Lower lobe of right lung (tissue), 2 donors: ENCODE measurements at regions not wholly inside any gene's neighbourhood (a gene's known extent, or its start where the extent isn't known, plus 50 kb on each side); places are given as distances from the start of the nearest gene placed in this dataset.

Source experiments
- ATAC-seq, 2 donors: fragments of 200-7000 bp; cut with Tn5 transposase; one replicate each; pipeline ENCODE4 v1.9.1; 2020 to 2022; ENCODE audit warnings: mild to moderate bottlenecking in 2 of 2, moderate library complexity in 2 of 2
- DNase-seq: peaks from one replicate; pipeline ENCODE4 v3.0.0-alpha.2; 2020
- H3K27ac ChIP-seq: fragments of 200-600 bp; one replicate; pipeline ENCODE4 v1.8.0; 2022
- H3K27me3 ChIP-seq: fragments of 200-600 bp; one replicate; pipeline ENCODE4 v1.8.0; 2022; ENCODE audit warnings: low read depth
- H3K36me3 ChIP-seq: fragments of 200-600 bp; one replicate; pipeline ENCODE4 v1.8.0; 2022; ENCODE audit warnings: mild to moderate bottlenecking
- H3K4me1 ChIP-seq: fragments of 200-600 bp; one replicate; pipeline ENCODE4 v1.8.0; 2022
- H3K4me3 ChIP-seq: fragments of 200-600 bp; one replicate; pipeline ENCODE4 v1.8.0; 2022; ENCODE audit warnings: mild to moderate bottlenecking
- H3K9me3 ChIP-seq: fragments of 200-600 bp; one replicate; pipeline ENCODE4 v1.8.0; 2022
- intact Hi-C: fragments of 100-400 bp; cut with DNase I; formaldehyde crosslinking; loops from one replicate; pipeline ENCODE4 v1.11.0; 2022
- TF ChIP-seq, protein P1 (sequence below): fragments of 200-600 bp; IDR thresholded peaks from one replicate; pipeline ENCODE4 v1.8.0; 2022; ENCODE audit warnings: antibody characterized with exemption, mild to moderate bottlenecking
- donor health status: DM: no; HTN: yes; CAD: no; lungs with severe emphysema.

DNA sequence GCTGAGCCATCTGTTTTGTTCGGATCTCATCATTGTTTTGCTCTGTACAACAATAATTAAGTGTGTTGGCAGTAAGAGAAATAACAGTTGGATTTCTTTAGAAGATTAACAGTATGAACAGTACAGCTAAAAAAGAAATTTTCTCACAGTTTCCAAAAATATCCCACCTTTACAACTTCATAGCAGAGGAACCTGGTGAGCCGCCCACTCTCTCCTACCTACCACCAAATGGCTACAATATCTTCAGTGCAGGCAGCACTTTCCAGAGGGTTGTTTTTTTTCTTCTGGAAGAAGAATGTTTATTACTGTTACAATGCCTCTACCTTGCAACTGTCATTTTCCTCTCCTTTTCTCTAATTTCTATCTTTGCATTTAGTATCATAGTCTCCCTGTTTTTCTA lies 1577.5 kb upstream of the PRR20A start:
- H3K27ac ChIP-seq = no peak overlapping the region
- H3K9me3 ChIP-seq = no peaks in the 10 kb centered on the region
- no peaks in the 10 kb centered on the region for H3K4me1 ChIP-seq
- TF ChIP-seq, protein P1, sequence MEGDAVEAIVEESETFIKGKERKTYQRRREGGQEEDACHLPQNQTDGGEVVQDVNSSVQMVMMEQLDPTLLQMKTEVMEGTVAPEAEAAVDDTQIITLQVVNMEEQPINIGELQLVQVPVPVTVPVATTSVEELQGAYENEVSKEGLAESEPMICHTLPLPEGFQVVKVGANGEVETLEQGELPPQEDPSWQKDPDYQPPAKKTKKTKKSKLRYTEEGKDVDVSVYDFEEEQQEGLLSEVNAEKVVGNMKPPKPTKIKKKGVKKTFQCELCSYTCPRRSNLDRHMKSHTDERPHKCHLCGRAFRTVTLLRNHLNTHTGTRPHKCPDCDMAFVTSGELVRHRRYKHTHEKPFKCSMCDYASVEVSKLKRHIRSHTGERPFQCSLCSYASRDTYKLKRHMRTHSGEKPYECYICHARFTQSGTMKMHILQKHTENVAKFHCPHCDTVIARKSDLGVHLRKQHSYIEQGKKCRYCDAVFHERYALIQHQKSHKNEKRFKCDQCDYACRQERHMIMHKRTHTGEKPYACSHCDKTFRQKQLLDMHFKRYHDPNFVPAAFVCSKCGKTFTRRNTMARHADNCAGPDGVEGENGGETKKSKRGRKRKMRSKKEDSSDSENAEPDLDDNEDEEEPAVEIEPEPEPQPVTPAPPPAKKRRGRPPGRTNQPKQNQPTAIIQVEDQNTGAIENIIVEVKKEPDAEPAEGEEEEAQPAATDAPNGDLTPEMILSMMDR = no peak
- no peak overlapping the region for H3K4me3 ChIP-seq
- DNase-seq = no peak
- no peak for ATAC-seq
- intact Hi-C loops = no loop called here
- H3K36me3 ChIP-seq = no peaks in the 10 kb centered on the region
- no peaks in the 10 kb centered on the region for H3K27me3 ChIP-seq

DNA sequence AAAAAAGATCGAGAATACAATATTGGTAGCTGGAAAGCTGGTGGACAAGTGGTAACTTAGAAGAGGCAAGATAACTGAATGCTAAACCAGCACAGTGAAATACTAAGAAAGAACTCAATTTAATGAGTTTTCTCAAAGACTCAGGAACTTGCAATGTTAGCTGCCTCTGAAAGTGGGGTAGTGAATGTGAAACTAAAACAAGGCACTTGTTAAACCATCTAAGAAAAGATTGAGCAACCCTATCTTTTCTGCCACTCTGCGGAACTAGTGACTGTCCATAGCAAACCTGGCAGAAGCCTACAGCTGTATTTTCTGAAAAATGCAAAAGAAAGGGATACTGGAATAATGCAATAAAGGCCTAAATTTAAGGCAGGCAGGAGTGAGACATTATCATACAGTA lies 1574.4 kb upstream of the PRR20A start:
- Histone ChIP-seq H3K36me3 (no peaks in the 10 kb centered on the region), H3K4me1 (no peaks in the 10 kb centered on the region), H3K27me3 (no peaks in the 10 kb centered on the region), H3K4me3 (no peak overlapping the region), H3K9me3 (no peaks in the 10 kb centered on the region), H3K27ac (no peak overlapping the region)
- intact Hi-C loops = no loop called here
- DNase-seq (no peak), ATAC-seq (no peak)
- TF ChIP-seq, protein P1 = no peak

DNA sequence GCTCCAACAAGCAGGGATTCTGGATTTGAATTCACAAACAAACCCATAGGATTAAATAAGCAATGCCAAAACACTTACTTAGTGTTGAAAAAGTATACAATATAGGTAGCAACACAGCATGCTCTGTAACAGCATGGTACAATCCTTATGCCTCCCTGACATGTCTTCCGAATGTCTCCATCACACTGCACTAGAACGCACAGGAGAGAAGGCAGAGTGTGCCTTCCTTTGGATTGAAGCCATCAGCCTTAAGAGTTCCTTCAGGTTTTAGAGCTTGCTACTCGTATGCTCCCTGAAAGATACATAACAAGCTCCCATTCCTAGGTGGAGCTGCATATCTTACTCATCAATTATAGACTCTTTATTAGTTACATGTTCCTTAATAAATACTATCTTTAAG lies 1573.9 kb upstream of the PRR20A start:
- ATAC-seq (no peak), DNase-seq (no peak)
- Histone ChIP-seq H3K9me3 (no peaks in the 10 kb centered on the region), H3K27me3 (no peaks in the 10 kb centered on the region), H3K4me1 (no peaks in the 10 kb centered on the region), H3K27ac (no peak overlapping the region), H3K4me3 (no peak overlapping the region), H3K36me3 (no peaks in the 10 kb centered on the region)
- intact Hi-C loops = no loop called here
- TF ChIP-seq, protein P1 = no peak

DNA sequence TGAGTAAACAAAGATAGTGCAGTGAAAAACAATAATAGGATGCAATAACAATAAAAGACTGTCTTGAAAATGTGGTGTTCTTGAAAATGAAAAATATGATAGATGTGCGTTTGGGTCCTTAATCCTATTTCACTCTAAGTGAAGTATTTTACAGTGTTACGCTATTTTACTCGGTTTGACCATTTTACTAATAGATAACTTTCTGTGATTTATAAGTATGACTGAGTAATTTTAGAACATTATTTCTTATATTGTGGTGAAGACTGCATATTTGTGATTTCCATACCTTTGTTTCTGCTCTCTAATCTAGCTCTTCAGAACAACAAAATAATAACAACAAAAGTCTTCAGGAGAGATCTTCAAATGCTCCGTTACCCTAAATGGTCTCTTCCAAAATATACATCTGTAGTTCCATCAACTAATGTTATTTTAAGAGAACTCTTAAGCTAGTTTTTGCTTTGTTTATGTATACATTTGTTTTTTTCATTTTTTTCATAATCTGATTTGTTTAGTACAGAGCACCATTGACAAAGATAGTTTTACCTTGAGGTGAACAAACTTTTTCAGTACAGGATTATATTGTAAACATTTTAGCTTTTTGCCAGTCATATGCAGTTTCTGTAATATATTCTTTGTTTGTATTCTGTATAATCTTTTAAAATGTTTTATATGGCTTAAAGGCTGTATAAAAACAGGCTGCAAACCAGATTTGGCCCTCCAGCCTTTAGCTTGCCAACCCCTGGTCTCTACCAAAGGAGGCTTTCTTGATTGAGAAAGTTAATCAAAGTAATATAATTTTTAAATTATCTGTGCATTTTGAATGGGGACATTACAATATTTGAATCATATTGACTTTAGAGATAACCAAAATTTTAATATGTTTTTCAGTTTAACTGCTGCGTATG lies 1572.7 kb upstream of the PRR20A start:
- H3K27ac ChIP-seq = no peak overlapping the region
- DNase-seq (no peak), ATAC-seq (no peak)
- no peaks in the 10 kb centered on the region for H3K4me1 ChIP-seq
- no peaks in the 10 kb centered on the region for H3K9me3 ChIP-seq
- H3K36me3 ChIP-seq = no peaks in the 10 kb centered on the region
- H3K27me3 ChIP-seq = no peaks in the 10 kb centered on the region
- no peak overlapping the region for H3K4me3 ChIP-seq
- intact Hi-C loops = no loop called here
- TF ChIP-seq, protein P1 = no peak

DNA sequence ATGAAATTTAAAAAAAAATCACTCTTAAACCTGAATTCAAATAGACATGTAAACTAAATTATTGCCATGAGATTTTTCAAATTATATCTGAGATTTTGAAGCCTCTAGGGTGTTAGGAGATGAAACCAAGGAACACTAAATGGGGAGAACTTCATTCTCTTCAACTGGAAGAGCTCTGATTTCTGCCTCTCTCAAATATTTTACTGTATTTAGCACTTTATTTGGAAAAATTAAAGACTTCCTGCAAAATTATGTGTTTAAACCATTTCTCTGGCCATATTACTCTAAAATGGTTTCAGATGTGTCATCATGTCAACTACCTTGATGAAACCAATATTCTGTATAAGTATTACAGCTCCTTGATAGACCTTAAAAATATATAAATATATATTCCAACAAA lies 1571.6 kb upstream of the PRR20A start:
- Histone ChIP-seq H3K9me3 (no peaks in the 10 kb centered on the region), H3K4me1 (no peaks in the 10 kb centered on the region), H3K27me3 (no peaks in the 10 kb centered on the region), H3K4me3 (no peak overlapping the region), H3K36me3 (no peaks in the 10 kb centered on the region), H3K27ac (no peak overlapping the region)
- ATAC-seq = no peak
- TF ChIP-seq, protein P1 = no peak
- intact Hi-C loops = no loop called here
- no peak for DNase-seq
